Activated CD4-positive, alpha-beta T cell treated with anti-CD3 and anti-CD28 coated beads, Interleukin-2, amount 10 ng/mL, durations not matched to agents 7 days and 5 days (primary cell): ENCODE measurements at regions not wholly inside any gene's neighbourhood (a gene's known extent, or its start where the extent isn't known, plus 50 kb on each side); places are given as distances from the start of the nearest gene placed in this dataset.

Experiments used
- CTCF ChIA-PET: fragments of 350-600 bp; sonication (Branson Sonifier 250); formaldehyde crosslinking; loops from one replicate; lab custom pipeline; 2021; ENCODE audit warnings: antibody characterized with exemption; lab: Charles Lee
- POLR2A ChIA-PET: fragments of 350-600 bp; sonication (Branson Sonifier 250); formaldehyde crosslinking; loops from one replicate; lab custom pipeline; 2021; ENCODE audit warnings: antibody characterized with exemption; lab: Charles Lee
- DNase-seq: peaks from one replicate; pipeline ENCODE4 v3.0.0-alpha.2; 2020
- H3K27ac Mint-ChIP-seq: one replicate; pipeline ENCODE4 v1.8.0; 2021; ENCODE audit warnings: mild to moderate bottlenecking, moderate library complexity, mixed read lengths
- H3K27me3 Mint-ChIP-seq: one replicate; pipeline ENCODE4 v1.8.0; 2021; ENCODE audit warnings: mixed read lengths
- H3K36me3 Mint-ChIP-seq: one replicate; pipeline ENCODE4 v1.8.0; 2021; ENCODE audit warnings: low read depth, mixed read lengths
- H3K4me1 Mint-ChIP-seq: one replicate; pipeline ENCODE4 v1.8.0; 2021; ENCODE audit warnings: mixed read lengths
- H3K4me3 Mint-ChIP-seq: one replicate; pipeline ENCODE4 v1.8.0; 2021; ENCODE audit warnings: mild to moderate bottlenecking, moderate library complexity, mixed read lengths
- H3K9me3 Mint-ChIP-seq: one replicate; pipeline ENCODE4 v1.8.0; 2021; ENCODE audit warnings: mixed read lengths

DNA sequence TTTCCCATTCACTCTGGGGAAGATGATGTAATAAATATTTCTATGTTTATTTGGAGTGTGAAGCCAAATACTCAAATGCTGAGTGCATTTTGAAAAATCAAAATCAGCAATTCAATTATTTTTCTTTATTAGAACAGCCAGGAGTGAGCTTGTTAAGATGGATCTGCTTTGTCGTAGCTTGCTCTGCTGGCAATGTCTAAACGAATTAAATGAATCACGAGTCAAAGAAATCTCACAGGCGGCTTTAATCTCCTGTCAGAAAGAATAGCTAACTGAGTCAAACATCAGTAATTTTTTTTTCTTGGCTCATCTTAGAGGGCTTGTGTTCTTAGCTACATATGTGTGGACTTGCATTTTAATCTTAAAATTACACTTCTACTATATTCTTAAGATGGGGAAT lies 100.2 kb upstream of the HMGN3 start:
- POLR2A ChIA-PET: interaction anchor here (0.6 kb wide), 1 partner anchor 424 kb away, joined by 3 read pairs; no protein-coding TSS in a partner anchor
- H3K36me3 Mint-ChIP-seq: no peaks in the 10 kb centered on the region
- CTCF ChIA-PET: no interaction called here

DNA sequence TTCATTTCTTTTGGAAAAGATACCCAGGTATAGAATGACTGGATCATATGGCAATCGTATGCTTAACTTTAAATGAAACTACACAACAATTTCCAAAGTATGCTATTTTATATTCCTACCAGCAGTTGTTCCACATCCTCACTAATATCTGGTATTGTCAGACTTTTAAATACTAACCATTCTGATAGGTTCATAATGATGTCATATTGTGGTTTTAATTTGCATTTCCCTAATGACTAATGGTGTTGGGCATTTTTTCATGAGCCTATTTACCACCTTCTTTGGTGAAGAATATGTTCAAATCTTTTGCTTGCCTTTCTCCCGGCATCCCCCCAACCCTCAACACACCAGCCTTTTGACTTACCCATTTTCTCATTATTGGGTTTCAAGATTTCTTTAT lies 96.2 kb upstream of the HMGN3 start:
- DNase-seq: no peak
- Mint-ChIP-seq H3K9me3 (peaks cover 3% of the 10 kb centered on the region), H3K36me3 (no peaks in the 10 kb centered on the region), H3K27ac (no peak overlapping the region), H3K4me1 (peaks cover 4% of the 10 kb centered on the region), H3K27me3 (peaks cover 2% of the 10 kb centered on the region), H3K4me3 (no peak overlapping the region)
- CTCF ChIA-PET: no interaction called here
- POLR2A ChIA-PET: no interaction called here

More for the DNA sequence above, 100.2 kb upstream of the HMGN3 start:
- Mint-ChIP-seq H3K9me3 (no peaks in the 10 kb centered on the region), H3K4me3 (no peak overlapping the region), H3K27ac (no peak overlapping the region), H3K4me1 (peaks cover 4% of the 10 kb centered on the region), H3K27me3 (peaks cover 2% of the 10 kb centered on the region)
- DNase-seq: no peak

DNA sequence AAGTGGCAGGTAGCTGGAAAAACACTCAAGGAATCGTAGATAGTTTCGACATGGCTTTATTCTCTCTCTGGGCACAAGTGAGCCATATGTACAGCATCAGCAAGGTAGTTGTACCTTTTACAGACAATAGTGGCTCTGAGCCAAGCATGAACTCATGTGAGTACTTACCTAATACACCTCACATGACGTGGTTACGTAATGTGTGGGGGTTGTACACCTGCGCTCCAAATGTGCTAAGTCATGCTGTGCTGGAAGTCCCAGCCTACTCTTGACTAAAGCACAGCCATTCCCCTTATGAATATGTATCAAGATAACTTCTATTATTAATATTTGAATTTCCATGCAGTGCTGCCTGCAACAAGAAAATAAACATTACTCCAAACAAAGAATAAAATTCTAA lies 78.8 kb upstream of the HMGN3 start:
- Mint-ChIP-seq H3K4me1 (no peaks in the 10 kb centered on the region), H3K27me3 (peaks cover 2% of the 10 kb centered on the region), H3K27ac (no peak overlapping the region), H3K36me3 (no peaks in the 10 kb centered on the region), H3K9me3 (no peaks in the 10 kb centered on the region), H3K4me3 (no peak overlapping the region)
- DNase-seq: no peak
- ChIA-PET CTCF (no interaction called here), POLR2A (no interaction called here)

GRCh38 chr6:79307321-79308036 lies 73.0 kb upstream of the HMGN3 start:
- no peaks in the 10 kb centered on the region for H3K9me3 Mint-ChIP-seq
- no peaks in the 10 kb centered on the region for H3K36me3 Mint-ChIP-seq
- no peaks in the 10 kb centered on the region for H3K27me3 Mint-ChIP-seq
- no peak overlapping the region for H3K4me3 Mint-ChIP-seq
- no peaks in the 10 kb centered on the region for H3K4me1 Mint-ChIP-seq
- no peak for DNase-seq
- POLR2A ChIA-PET: no interaction called here
- CTCF ChIA-PET: no interaction called here
- no peak overlapping the region for H3K27ac Mint-ChIP-seq

DNA sequence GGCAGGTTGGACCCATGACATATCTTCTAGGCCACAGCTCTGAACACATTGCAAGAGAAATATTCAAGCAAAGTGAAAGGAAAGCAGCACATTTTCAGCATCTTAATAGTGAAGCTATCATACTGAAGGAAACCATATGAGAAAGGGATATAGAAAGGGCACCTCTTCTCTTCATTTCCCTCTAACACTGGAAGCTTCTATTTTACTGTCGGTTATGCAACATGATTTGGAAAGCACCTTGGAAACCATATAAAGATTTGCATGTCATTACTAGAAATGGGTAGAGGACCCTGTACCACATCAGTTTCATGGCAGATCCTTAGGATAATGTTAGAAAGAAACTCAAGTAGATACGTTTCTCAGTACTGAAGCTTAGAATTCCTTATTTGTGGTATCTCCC lies 70.5 kb upstream of the HMGN3 start:
- H3K9me3 Mint-ChIP-seq: no peaks in the 10 kb centered on the region
- H3K4me3 Mint-ChIP-seq: no peak overlapping the region
- H3K36me3 Mint-ChIP-seq: no peaks in the 10 kb centered on the region
- H3K27ac Mint-ChIP-seq: no peak overlapping the region
- ChIA-PET POLR2A (no interaction called here), CTCF (no interaction called here)
- H3K4me1 Mint-ChIP-seq: no peaks in the 10 kb centered on the region
- no peaks in the 10 kb centered on the region for H3K27me3 Mint-ChIP-seq
- DNase-seq: no peak

GRCh38 chr6:79302341-79302740 lies 67.9 kb upstream of the HMGN3 start:
- ChIA-PET POLR2A (no interaction called here), CTCF (no interaction called here)
- Mint-ChIP-seq H3K9me3 (no peaks in the 10 kb centered on the region), H3K4me1 (no peaks in the 10 kb centered on the region), H3K4me3 (no peak overlapping the region), H3K27ac (no peak overlapping the region), H3K36me3 (no peaks in the 10 kb centered on the region), H3K27me3 (no peaks in the 10 kb centered on the region)
- DNase-seq: no peak

DNA sequence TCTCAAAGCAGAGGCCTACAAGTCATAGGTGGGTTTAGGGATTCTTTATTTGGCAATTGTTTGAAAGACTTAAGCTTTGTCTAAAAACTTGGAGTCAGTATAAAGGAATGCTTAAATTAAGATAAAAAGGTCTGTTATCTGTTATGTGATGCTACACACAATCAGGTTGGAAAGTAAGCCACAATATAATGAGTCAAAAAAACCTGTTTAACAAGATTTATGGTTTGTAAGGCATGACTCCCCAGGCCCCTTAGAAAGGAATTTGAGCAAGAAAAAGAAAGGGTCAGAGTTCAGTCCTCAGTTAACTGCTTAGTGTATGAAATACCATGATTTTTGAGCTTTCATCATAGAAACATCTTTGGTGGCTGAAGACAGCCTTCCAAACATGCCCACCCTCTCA lies 66.8 kb upstream of the HMGN3 start:
- H3K36me3 Mint-ChIP-seq: no peaks in the 10 kb centered on the region
- no peaks in the 10 kb centered on the region for H3K9me3 Mint-ChIP-seq
- no peak for DNase-seq
- POLR2A ChIA-PET: no interaction called here
- CTCF ChIA-PET: no interaction called here
- no peaks in the 10 kb centered on the region for H3K4me1 Mint-ChIP-seq
- H3K27me3 Mint-ChIP-seq: no peaks in the 10 kb centered on the region
- no peak overlapping the region for H3K27ac Mint-ChIP-seq
- no peak overlapping the region for H3K4me3 Mint-ChIP-seq

- ChIA-PET CTCF (no interaction called here), POLR2A (no interaction called here)
- no peak for DNase-seq
- Mint-ChIP-seq H3K4me1 (no peaks in the 10 kb centered on the region), H3K27me3 (peaks cover 2% of the 10 kb centered on the region), H3K36me3 (no peaks in the 10 kb centered on the region), H3K9me3 (peaks cover 3% of the 10 kb centered on the region), H3K27ac (no peak overlapping the region), H3K4me3 (no peak overlapping the region)
Measured at GRCh38 chr6:79296211-79296610, 61.7 kb upstream of the HMGN3 start.
